GM11168 (cell line): ENCODE measurements at regions not wholly inside any gene's neighbourhood (a gene's known extent, or its start where the extent isn't known, plus 50 kb on each side); places are given as distances from the start of the nearest gene placed in this dataset.
"Not testable (repeated sequence)": the region's sequence is repeated elsewhere in the genome, so short reads cannot be mapped to it uniquely, and the experiment has no call there.

Experiments used
- in situ Hi-C: fragments of 300-500 bp; cut with MboI; formaldehyde crosslinking; loops from one replicate; pipeline ENCODE4 v1.12.0; 2022; ENCODE audit warnings: low sequenced_read_pairs; ENCODE audit not compliant: unreplicated experiment

- in situ Hi-C loops: no loop called here
These were observed 119.2 kb downstream of the RASSF10 start for GRCh38 chr11:13128354-13128753.

- in situ Hi-C loops: no loop called here
These were observed 125.0 kb downstream of the RASSF10 start for GRCh38 chr11:13134066-13134465.

- in situ Hi-C loops: no loop called here
These were observed 125.8 kb downstream of the RASSF10 start for GRCh38 chr11:13134886-13135285.

DNA sequence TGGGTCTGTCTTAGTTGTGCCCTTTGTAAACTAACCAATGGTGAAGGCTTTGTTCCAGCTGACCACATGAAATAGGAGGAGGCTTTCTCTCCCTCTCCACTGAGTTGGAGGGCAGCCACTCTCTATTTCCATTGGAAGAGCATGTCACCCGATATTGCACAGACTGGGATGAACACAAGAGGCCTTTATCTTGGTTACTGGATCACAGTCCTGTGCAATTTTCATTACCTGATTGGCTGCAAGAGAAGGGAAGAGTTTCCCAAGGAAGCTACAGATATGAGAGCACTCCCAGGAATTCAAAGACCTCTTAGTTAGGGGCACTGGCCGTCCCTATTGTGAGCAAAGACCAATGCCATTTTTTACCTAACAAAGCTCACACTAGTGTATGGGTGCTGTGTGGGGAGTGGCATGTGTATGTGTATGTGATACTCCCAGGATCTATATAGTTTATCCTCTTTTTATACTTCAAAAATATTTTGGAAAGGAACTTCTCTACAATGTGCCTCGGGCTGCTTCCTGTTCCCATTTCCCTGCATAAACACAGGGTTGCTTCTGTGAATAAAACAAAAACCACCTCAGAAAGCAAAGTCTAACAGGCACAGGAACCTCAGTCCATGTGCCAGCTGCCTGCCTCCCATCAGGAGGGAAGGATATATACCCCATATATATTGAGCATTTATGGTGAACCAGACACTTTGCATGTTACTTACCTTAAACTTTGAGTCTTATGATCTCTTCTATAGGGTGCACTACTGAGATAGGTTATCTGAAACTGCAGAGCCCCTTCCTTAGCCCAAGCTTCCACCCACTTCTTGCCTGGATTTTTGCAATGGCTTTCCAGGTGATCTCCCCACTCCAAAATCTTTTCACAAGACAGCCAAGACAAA is 126.5 kb downstream of the RASSF10 start:
- in situ Hi-C loops: no loop called here

DNA sequence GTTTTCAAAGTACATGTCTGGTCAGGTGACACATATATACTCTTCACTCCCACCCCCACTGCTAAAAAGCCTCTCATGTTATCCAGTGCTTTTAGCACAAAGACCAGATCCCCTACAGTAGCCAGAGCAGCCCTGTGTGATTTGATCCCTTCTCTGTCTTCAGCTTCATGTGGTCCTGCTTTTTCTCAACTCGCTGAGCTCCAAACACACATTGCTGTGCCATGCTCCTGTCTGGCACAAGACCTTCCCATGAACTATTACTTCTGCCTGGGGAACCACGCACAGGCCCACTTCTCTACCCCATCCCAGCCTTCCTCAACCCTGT is 127.1 kb downstream of the RASSF10 start:
- in situ Hi-C loops: no loop called here

GRCh38 chr11:13137844-13138301 is 128.8 kb downstream of the RASSF10 start:
- in situ Hi-C loops: no loop called here

DNA sequence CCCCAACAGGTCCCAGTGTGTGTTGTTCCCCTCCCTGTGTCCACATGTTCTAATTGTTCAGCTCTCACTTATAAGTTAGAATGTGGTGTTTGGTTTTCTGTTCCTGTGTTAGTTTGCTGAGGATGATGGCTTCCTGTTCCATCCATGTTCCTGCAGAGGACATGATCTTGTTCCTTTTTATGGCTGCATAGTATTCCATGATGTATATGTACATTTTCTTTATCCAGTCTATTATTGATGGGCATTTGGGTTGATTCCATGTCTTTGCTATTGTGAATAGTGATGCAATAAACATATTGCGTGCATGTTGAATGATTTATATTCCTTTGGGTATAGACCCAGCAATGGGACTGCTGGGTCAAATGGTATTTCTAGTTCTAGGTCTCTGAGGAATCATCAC is 130.0 kb downstream of the RASSF10 start:
- in situ Hi-C loops: not testable (repeated sequence)

- in situ Hi-C loops: no loop called here
These were observed 131.1 kb downstream of the RASSF10 start for GRCh38 chr11:13140028-13140870.

- in situ Hi-C loops: no loop called here
These were observed 131.9 kb downstream of the RASSF10 start for GRCh38 chr11:13140873-13141655.

DNA sequence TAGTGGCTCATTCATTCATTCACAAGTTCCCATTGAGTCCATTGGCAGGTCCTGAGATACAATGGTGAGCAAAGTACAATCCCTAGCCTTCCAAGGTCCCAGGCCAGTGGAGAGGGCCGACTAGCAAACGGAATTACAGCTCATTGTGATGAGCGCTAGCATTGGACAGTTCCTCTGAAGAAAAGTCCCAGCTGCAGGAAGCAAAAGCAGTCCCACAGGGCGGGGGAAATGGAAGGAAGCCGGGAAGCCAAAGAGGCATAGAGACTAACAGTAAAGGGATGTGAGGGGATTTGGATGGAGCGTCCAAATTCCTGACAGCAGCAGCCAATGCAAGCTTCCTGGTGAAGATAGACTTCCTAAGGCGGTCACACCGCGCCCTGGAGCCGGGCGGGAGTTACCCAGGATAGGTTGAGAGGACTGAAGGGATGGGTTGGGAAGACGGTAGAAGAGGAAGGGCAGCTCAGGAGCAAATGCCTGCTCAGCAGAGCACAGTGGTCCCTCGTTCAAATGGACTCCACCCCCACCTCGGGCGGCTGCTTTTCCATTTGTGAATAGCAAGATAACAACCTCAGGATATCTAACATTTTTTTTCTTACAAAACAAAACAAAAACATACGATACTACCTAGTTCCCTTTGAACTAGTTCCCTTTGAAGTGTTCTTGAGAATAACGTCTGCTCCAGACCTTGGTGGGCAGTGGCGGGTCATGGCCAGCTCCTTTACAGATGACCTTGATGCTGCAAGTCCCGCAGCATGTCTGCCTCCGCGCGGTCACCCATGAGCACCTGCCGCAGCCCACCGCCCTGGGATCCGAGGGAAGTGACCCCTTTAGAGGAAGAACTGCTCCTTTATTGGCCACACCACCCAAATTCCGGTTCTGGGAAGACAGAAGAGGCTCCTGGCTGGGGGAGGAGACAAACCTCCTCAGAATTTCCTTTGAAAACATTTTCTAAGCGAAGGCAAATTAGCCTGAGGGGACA is 132.9 kb downstream of the RASSF10 start:
- in situ Hi-C loops: no loop called here

- in situ Hi-C loops: no loop called here
These were observed 133.9 kb upstream of the BMAL1 start for GRCh38 chr11:13143486-13144297.

DNA sequence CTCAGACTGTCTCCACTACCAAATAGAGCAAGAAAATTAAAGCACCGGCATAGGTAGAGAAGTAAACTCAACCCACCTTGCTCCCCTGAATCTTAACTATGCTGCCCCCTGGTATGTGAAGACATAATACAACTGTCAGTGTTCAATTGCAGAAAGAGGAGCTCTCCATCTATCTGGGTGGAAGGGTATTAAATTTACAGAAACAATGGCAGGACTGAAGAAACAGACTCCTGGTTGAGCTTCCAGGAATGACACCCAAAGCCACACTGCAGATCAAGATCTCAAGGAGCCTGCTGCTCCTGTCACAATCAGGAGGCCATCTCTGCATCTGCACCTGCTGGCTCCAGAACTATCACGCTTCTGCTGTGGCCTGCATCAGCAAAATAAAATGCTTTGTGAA is 132.1 kb upstream of the BMAL1 start:
- in situ Hi-C loops: no loop called here

DNA sequence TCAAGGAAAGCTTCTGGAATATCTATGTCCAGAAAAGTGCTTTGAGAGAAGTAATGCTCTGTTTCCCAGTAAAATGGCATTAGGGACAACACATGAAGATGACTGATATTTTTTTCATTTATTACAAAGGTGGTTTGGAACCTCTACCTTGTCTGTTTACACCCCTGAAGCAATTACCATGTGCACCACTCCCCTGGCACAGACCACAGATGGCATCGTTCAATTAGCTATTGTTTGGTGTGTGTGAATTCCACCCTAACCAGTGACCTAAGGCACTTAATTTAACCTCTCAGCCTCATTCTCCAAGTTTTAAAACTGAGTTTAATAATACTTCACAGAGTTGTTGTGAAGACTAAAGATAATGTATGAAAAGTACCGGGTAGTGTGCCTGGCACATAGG is 127.6 kb upstream of the BMAL1 start:
- in situ Hi-C loops: no loop called here

- in situ Hi-C loops: no loop called here
These were observed 127.1 kb upstream of the BMAL1 start for GRCh38 chr11:13150487-13150886.

DNA sequence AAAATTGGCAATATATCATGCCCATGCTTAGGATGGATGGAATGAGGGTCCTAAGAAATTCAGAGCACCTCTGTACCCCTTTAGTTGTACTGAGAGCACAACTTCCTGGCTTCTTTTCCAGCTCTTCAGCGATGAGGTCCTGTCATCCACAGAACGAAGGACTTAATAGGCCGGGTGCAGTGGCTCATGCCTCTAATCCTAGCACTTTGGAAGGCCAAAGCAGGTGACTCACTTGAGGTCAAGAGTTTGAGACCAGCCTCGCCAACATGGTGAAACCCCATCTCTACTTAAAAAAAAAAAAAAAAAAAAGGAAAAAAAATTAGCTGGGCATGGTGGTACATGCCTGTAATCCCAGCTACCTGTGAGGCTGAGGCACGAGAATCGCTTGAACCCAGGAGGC is 125.3 kb upstream of the BMAL1 start:
- in situ Hi-C loops: no loop called here

DNA sequence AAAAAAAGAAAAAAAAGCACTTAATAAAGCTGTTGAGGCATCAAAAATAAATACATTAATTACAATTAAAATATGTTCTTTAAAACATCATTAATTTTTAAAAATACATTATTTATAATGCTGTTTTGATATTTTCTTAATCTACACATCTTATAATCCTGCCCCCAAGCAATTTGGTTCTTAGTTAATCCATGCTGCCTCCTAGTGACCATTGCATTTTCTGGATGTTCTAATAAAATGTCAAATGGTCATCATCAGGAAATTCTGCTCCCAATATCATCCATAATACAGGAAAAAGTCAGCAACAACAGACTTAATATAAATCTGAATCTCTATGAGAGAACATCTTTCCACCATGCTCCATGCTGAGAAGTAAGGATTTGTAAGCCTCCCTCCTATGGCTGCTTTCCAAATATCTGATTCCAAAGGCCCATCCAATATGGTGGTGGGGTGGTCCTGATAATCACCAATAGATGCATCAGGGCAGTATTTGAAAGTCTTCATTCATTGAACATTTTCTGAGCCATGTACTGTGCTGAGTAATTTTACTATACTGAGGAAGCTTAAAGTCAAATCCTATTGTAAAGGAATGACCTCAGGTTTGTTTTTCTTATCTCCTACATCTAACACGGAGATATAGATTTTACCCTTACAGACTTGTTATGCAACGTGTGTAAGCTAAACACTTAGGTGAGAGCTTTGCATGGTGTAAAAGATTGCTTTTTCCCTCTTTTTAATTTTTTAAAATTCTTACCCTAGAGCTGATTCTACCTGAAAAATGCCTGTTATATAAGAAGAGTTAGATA is 124.7 kb upstream of the BMAL1 start:
- in situ Hi-C loops: no loop called here

GRCh38 chr11:13154374-13154773 is 123.2 kb upstream of the BMAL1 start:
- in situ Hi-C loops: not testable (repeated sequence)

DNA sequence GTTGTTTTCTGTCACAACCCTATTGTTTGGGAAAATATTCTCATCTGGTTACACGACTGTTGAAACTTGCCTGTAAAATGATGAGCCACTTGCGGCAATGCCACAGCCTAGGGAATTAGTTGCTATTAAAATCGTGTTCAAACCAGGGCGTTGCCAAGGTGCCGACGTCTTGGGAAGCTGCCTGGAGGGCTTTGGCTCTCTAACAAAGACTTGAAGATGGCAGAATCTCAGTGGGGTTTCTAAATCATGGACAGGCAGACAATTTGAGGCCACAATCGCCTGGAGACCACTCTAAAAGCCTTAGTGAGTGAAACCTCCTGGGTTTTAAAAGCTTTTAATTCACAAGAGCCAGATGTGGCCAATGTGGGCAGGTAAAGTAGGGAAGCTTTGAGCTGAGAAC is 117.2 kb upstream of the BMAL1 start:
- in situ Hi-C loops: no loop called here
